ENCODE measurements at regions not wholly inside any gene's neighbourhood (a gene's known extent, or its start where the extent isn't known, plus 50 kb on each side); places are given as distances from the start of the nearest gene placed in this dataset.

GRCh38 chr14:71621276-71621675 is 311.0 kb upstream of the RGS6 start:
- peaks cover 0 to 2% of the 10 kb centered on the region in 2 experiments for H3K36me3 ChIP-seq (ENCODE audit: control insufficient read depth in 2 of 2, extremely low read depth in 1 of 2, insufficient read depth in 2 of 2, low read length in 2 of 2)
- H3K27me3 ChIP-seq (ENCODE audit: control insufficient read depth in 2 of 2, insufficient read depth in 2 of 2, low read length in 2 of 2) = no peaks in the 10 kb centered on the region
- H3K9ac ChIP-seq (replicated peaks; ENCODE audit: extremely low read depth, insufficient read depth, low read length) = no peak overlapping the region
- H3K4me2 ChIP-seq (ENCODE audit: insufficient read depth, low read length) = no peak overlapping the region
- H3K27ac ChIP-seq (ENCODE audit: insufficient read depth, low read depth, low read length) = no peak overlapping the region
- no peaks in the 10 kb centered on the region for H3K9me1 ChIP-seq (replicated peaks; ENCODE audit: control insufficient read depth, extremely low read depth, insufficient read depth, low read length)
- ChIA-PET CTCF (interaction anchor here (1.0 to 1.6 kb wide), 5 partner anchors 9 to 38 kb away, joined by 3 to 6 read pairs (median 4); no protein-coding TSS in a partner anchor), POLR2A (no interaction called here)
- no peaks in the 10 kb centered on the region for H4K20me1 ChIP-seq (replicated peaks; ENCODE audit: control insufficient read depth, extremely low read depth, insufficient read depth, low read length)
- no peak overlapping the region for H2AFZ ChIP-seq (ENCODE audit: low read depth, low read length)
- no peaks in the 10 kb centered on the region for H3K9me3 ChIP-seq (replicated peaks; ENCODE audit: control insufficient read depth, insufficient read depth, low read length)
- DNase-seq (ENCODE audit: low read depth, low spot score) = no peak
- no TSS peak for BruUV-seq (replicated peaks)
- intact Hi-C loops (cut with micrococcal nuclease) = no loop called here
- no peak overlapping the region for H3K4me3 ChIP-seq (replicated peaks in 1 of 3; ENCODE audit: insufficient read depth in 1 of 3, low read depth in 1 of 3, low read length in 3 of 3)
- no peaks in the 10 kb centered on the region for H3K79me2 ChIP-seq (ENCODE audit: control insufficient read depth, insufficient read depth, low read length)
- peaks cover 16% of the 10 kb centered on the region for H3K4me1 ChIP-seq (ENCODE audit: control insufficient read depth, extremely low read depth, insufficient read depth, low read length)
- TF ChIP-seq POLR2A (IDR thresholded peaks at IDR 0.05; ENCODE audit: low read depth, low read length) (no peak), MYC (IDR thresholded peaks at IDR 0.05; ENCODE audit: low read depth, low read length) (no peak), MAX (IDR thresholded peaks at IDR 0.05; ENCODE audit: insufficient read depth, insufficient read length) (no peak), FOS (IDR thresholded peaks at IDR 0.05; ENCODE audit: borderline replicate concordance, insufficient read depth, low read length) (no peak), EZH2 (IDR thresholded peaks at IDR 0.05; ENCODE audit: borderline replicate concordance, low read depth, low read length, severe bottlenecking) (no peak), POLR2AphosphoS5 (IDR thresholded peaks at IDR 0.05; ENCODE audit: insufficient read depth, low read depth, low read length) (no peak), JUN (IDR thresholded peaks at IDR 0.05; ENCODE audit: borderline replicate concordance, insufficient read depth, insufficient read length, low read depth) (no peak), GATA2 (IDR thresholded peaks at IDR 0.05; ENCODE audit: insufficient read depth, insufficient read length, low read depth, low read length) (no peak), CTCF (IDR thresholded peaks at IDR 0.05; ENCODE audit: extremely low read depth in 1 of 2, insufficient read depth in 1 of 2, low read depth in 1 of 2, low read length in 2 of 2) (no peak)
- dilution Hi-C loops (cut with MboI; ENCODE audit: extremely low pct_ligation_motif_present, low sequenced_read_pairs) = no loop called here
- no peak for FAIRE-seq
